Gastroesophageal sphincter (tissue), 3 donors: ENCODE measurements at regions not wholly inside any gene's neighbourhood (a gene's known extent, or its start where the extent isn't known, plus 50 kb on each side); places are given as distances from the start of the nearest gene placed in this dataset.

Experiments used
- CTCF ChIP-seq, 4 experiments: fragments of 200-600 bp in 2 of 4; fragments of 450-650 bp in 2 of 4; sonication (generic) in 1 of 4; IDR thresholded peaks; one replicate each; pipeline ENCODE4 v1.5.1; 2017 to 2019; ENCODE audit warnings: antibody characterized with exemption in 4 of 4, mild to moderate bottlenecking in 2 of 4, moderate library complexity in 2 of 4
- EP300 ChIP-seq: sonication (generic); formaldehyde crosslinking; IDR thresholded peaks from one replicate; pipeline ENCODE4 v1.6.1; 2017; ENCODE audit warnings: antibody characterized with exemption, mild to moderate bottlenecking

GRCh38 chr10:64374346-64374745, 853.1 kb downstream of the REEP3 start:
- TF ChIP-seq CTCF (IDR thresholded peaks at IDR 0.05), result no peak
- TF ChIP-seq EP300, result no peak
